HepG2 (cell line): ENCODE measurements at regions not wholly inside any gene's neighbourhood (a gene's known extent, or its start where the extent isn't known, plus 50 kb on each side); places are given as distances from the start of the nearest gene placed in this dataset.
A peak's percentile ranks its signal among the peaks of the same experiment; 100 is the strongest.

Experiments used
- ATAC-seq: fragments of 200-7000 bp; cut with Tn5 transposase; 3 replicates; pipeline ENCODE4 v1.9.1; 2020; ENCODE audit warnings: mild to moderate bottlenecking, moderate library complexity
- BruUV-seq: library from RNA; stranded (reverse); fragments of 400-500 nt; replicated peaks from 2 replicates; lab custom pipeline; 2021; lab: Mats Ljungman, UMichigan
- CTCF ChIA-PET: fragments of 300-600 bp; formaldehyde crosslinking; extraction: SDS; loops from one replicate; lab custom pipeline; 2021; ENCODE audit warnings: low total read pairs, inconsistent platforms, low intra/inter-chr PET ratio; lab: Yijun Ruan, JAX
- POLR2A ChIA-PET: fragments of 350-600 bp; sonication (Branson Sonifier 250); formaldehyde crosslinking; loops from one replicate; lab custom pipeline; 2020; ENCODE audit warnings: antibody characterized with exemption, inconsistent platforms; lab: Yijun Ruan, JAX
- DNase-seq: peaks from one replicate; pipeline ENCODE4 v3.0.0-alpha.2; 2015; ENCODE audit warnings: low spot score
- FAIRE-seq: peaks from 3 replicates; lab custom pipeline; 2011; peaks lifted over from hg19 to GRCh38; lab: Jason Lieb, UNC
- H2AFZ ChIP-seq: one replicate; pipeline ENCODE4 v1.6.1; 2011; ENCODE audit warnings: low read length, inconsistent platforms
- H3K27ac ChIP-seq: fragments of 300-600 bp; 3 replicates; pipeline ENCODE4 v1.8.0; 2011; ENCODE audit warnings: mixed run types, mild to moderate bottlenecking, mixed read lengths, low read length, inconsistent platforms; ENCODE audit not compliant: insufficient read depth; ENCODE audit errors: extremely low read length
- H3K27me3 ChIP-seq, 2 experiments: fragments of 200-600 bp in 1 of 2; 2 replicates in 1 of 2; 3 replicates in 1 of 2; pipeline versions ENCODE4 v1.6.0 to v1.8.0; 2011; ENCODE audit warnings: low read length in 2 of 2, mild to moderate bottlenecking in 2 of 2, moderate library complexity in 2 of 2, inconsistent platforms in 1 of 2; ENCODE audit not compliant: insufficient read depth in 2 of 2, control insufficient read depth in 1 of 2
- H3K36me3 ChIP-seq, 2 experiments: fragments of 200-600 bp in 1 of 2; replicated peaks in 1 of 2; 2 replicates in 1 of 2; 3 replicates in 1 of 2; pipeline versions ENCODE4 v1.5.1 to v1.8.0; 2011; ENCODE audit warnings: low read length in 2 of 2, inconsistent platforms in 1 of 2; ENCODE audit not compliant: insufficient read depth in 2 of 2, control insufficient read depth in 1 of 2
- H3K4me1 ChIP-seq: 2 replicates; pipeline ENCODE4 v1.5.1; 2012; ENCODE audit warnings: low read length, inconsistent platforms; ENCODE audit not compliant: insufficient read depth
- H3K4me2 ChIP-seq: 2 replicates; pipeline ENCODE4 v1.6.0; 2011; ENCODE audit warnings: low read depth, low read length, inconsistent platforms
- H3K4me3 ChIP-seq, 3 experiments: fragments of 200-600 bp in 1 of 3; sonication (generic), shearing (Covaris generic) in 1 of 3; replicated peaks in 1 of 3; 2 replicates each; pipeline ENCODE4 v1.5.1; 2011 to 2016; ENCODE audit warnings: low read length in 3 of 3, inconsistent platforms in 2 of 3, low read depth in 2 of 3, mild to moderate bottlenecking in 2 of 3, control low read depth in 1 of 3, mixed read lengths in 1 of 3; ENCODE audit not compliant: insufficient read depth in 1 of 3
- H3K79me2 ChIP-seq: one replicate; pipeline ENCODE4 v1.6.1; 2011; ENCODE audit warnings: low read length, inconsistent platforms; ENCODE audit not compliant: insufficient read depth
- H3K9ac ChIP-seq: 2 replicates; pipeline ENCODE4 v1.6.0; 2011; ENCODE audit warnings: mild to moderate bottlenecking, low read depth, low read length, inconsistent platforms; ENCODE audit not compliant: insufficient read depth
- H3K9me3 ChIP-seq: 2 replicates; pipeline ENCODE4 v1.5.1; 2012; ENCODE audit warnings: mild to moderate bottlenecking, low read length
- H4K20me1 ChIP-seq: 2 replicates; pipeline ENCODE4 v1.6.0; 2011; ENCODE audit warnings: inconsistent platforms, mild to moderate bottlenecking, low read length, moderate library complexity; ENCODE audit not compliant: insufficient read depth
- CREB1 ChIP-seq, 2 experiments: fragments of 450-650 bp in 1 of 2; IDR thresholded peaks; 2 replicates each; pipeline ENCODE4 v1.6.1; 2016 to 2017; ENCODE audit warnings: control low read depth in 1 of 2, mild to moderate bottlenecking in 1 of 2, missing compliant biosample characterization in 1 of 2, missing genetic modification characterization in 1 of 2
- ETV6 ChIP-seq: sonication (generic); formaldehyde crosslinking; conservative IDR thresholded peaks from 2 replicates; pipeline ENCODE4 v1.4.0; 2020; ENCODE audit warnings: missing genetic modification reagents
- HOMEZ ChIP-seq: IDR thresholded peaks from 2 replicates; pipeline ENCODE4 v1.6.1; 2016; ENCODE audit warnings: low read depth
- WGBS: methylation state at CpG from one replicate; pipeline ENCODE4 v1.1.6; 2017; ENCODE audit warnings: low lambda C conversion rate; 5-methylcytosine and 5-hydroxymethylcytosine counted together
- in situ Hi-C: cut with HindIII; loops from 2 replicates; pipeline ENCODE4 v1.10.0; 2017; ENCODE audit warnings: low pct_unique_long_range_greater_than_20kb; ENCODE audit not compliant: extremely low pct_ligation_motif_present
- intact Hi-C: fragments of 100-400 bp; cut with micrococcal nuclease; formaldehyde crosslinking; loops from one replicate; pipeline ENCODE4 v1.10.0; 2022; ENCODE audit not compliant: unreplicated experiment

- Histone ChIP-seq H3K4me3 (no peak overlapping the region), H3K27me3 (no peaks in the 10 kb centered on the region), H3K27ac (no peak overlapping the region), H2AFZ (no peak overlapping the region), H3K9me3 (no peaks in the 10 kb centered on the region), H3K9ac (no peak overlapping the region), H3K4me1 (no peaks in the 10 kb centered on the region), H4K20me1 (no peaks in the 10 kb centered on the region), H3K36me3 (no peaks in the 10 kb centered on the region), H3K79me2 (no peaks in the 10 kb centered on the region), H3K4me2 (no peak overlapping the region)
- POLR2A ChIA-PET: no interaction called here
- CTCF ChIA-PET: no interaction called here
- intact Hi-C loops (no loop called here), in situ Hi-C loops (no loop called here)
- ATAC-seq: no peak
- TF ChIP-seq CREB1 (IDR thresholded peaks at IDR 0.05) (peak; percentile 77), CREB1 (CRISPR knock-in tag; IDR thresholded peaks at IDR 0.05) (no peak), ETV6 (CRISPR knock-in tag) (no peak)
- no TSS peak for BruUV-seq
- no peak for FAIRE-seq
- WGBS: 53% methylated on average over 8 of the region's 8 CpGs
- no peak for DNase-seq
Observed at GRCh38 chr11:122248939-122249338, 132.9 kb upstream of the BLID start.

GRCh38 chr11:122248131-122248530 lies 132.1 kb upstream of the BLID start:
- DNase-seq: no peak
- intact Hi-C loops: no loop called here
- ATAC-seq: no peak
- no peak for FAIRE-seq
- no peak overlapping the region for H3K4me2 ChIP-seq
- H3K9me3 ChIP-seq: no peaks in the 10 kb centered on the region
- H3K4me1 ChIP-seq: no peaks in the 10 kb centered on the region
- no peaks in the 10 kb centered on the region for H4K20me1 ChIP-seq
- WGBS: 28% methylated on average over 4 of the region's 4 CpGs
- no peak for TF ChIP-seq HOMEZ (CRISPR knock-in tag)
- no TSS peak for BruUV-seq
- H3K79me2 ChIP-seq: no peaks in the 10 kb centered on the region
- in situ Hi-C loops: no loop called here
- H3K27me3 ChIP-seq: no peaks in the 10 kb centered on the region
- no peak overlapping the region for H3K4me3 ChIP-seq
- H3K9ac ChIP-seq: no peak overlapping the region
- ChIA-PET CTCF (no interaction called here), POLR2A (no interaction called here)
- H3K36me3 ChIP-seq: no peaks in the 10 kb centered on the region
- no peak overlapping the region for H3K27ac ChIP-seq
- no peak overlapping the region for H2AFZ ChIP-seq
